ENCODE measurements at regions not wholly inside any gene's neighbourhood (a gene's known extent, or its start where the extent isn't known, plus 50 kb on each side); places are given as distances from the start of the nearest gene placed in this dataset.
"Not testable (repeated sequence)": the region's sequence is repeated elsewhere in the genome, so short reads cannot be mapped to it uniquely, and the experiment has no call there.

- DNase-seq (ENCODE audit: low spot score) = no peak
These were observed 56.0 kb upstream of the MID1 start for GRCh38 chrX:10676235-10676957.

DNA sequence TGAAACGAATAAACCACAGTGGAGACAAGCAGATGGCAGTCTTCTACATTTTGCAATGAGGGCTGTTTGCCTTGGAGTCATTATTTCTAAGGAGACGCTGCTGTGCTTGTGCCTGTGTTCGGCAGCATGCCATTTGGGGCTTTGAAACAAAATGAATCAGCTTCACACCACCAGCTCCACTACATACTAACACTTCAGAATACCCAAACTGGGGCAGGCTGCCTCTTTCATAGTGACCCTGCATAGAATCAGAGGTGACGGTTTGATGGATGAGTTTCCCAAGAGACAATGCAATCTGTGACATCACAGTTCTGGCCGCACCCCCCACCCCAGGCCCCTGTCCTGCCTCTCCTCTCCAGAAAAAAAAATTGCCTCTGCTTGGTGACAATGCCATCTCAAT is 57.1 kb upstream of the MID1 start:
- no peak for DNase-seq (ENCODE audit: low spot score)

- no peak for DNase-seq (ENCODE audit: low spot score)
These were observed 59.0 kb upstream of the MID1 start for GRCh38 chrX:10679387-10679786.

DNA sequence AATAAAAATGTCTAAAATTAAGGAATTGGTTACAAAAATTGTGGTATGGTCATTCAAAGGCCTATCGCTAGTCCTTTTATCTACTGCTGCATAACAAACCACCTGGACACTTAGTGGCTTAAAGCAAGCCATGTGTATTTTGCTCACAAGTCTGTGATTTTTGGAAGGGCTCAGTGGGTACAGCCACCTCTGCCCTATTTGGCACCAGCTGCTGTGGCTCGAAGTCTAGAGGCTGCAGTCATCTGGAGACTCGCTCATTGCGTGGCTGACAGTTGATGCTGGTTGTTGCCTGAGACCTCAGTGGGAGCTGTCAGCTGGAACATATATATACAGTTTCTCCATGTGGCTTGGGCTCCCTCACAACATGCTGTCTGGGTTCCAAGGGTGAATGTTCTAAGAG is 60.8 kb upstream of the MID1 start:
- DNase-seq (ENCODE audit: low spot score) = no peak

GRCh38 chrX:10683631-10684030 is 63.2 kb upstream of the MID1 start:
- DNase-seq (ENCODE audit: low spot score) = not testable (repeated sequence)

- no peak for DNase-seq (ENCODE audit: low spot score)
These were observed 65.7 kb upstream of the MID1 start for GRCh38 chrX:10685923-10686595.

DNA sequence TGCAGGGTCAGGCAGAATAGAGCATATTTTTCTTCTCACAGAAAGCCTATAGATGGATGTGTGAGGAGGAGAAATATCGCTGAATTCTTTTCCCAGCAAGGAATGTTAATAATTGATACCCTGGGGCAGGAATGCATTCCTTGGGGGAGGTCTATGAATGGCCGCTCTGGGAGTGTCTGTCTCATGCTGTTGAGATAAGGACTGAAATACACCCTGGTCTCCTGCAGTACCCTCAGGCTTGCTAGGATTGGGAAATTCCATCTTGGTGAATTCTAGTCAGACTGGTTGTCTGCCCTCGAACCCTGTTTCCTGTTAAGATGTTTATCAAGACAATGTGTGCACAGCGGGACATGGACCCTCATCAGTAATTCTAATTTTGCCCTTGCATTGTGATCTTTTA is 71.4 kb upstream of the MID1 start:
- DNase-seq (ENCODE audit: low spot score) = not testable (repeated sequence)

DNA sequence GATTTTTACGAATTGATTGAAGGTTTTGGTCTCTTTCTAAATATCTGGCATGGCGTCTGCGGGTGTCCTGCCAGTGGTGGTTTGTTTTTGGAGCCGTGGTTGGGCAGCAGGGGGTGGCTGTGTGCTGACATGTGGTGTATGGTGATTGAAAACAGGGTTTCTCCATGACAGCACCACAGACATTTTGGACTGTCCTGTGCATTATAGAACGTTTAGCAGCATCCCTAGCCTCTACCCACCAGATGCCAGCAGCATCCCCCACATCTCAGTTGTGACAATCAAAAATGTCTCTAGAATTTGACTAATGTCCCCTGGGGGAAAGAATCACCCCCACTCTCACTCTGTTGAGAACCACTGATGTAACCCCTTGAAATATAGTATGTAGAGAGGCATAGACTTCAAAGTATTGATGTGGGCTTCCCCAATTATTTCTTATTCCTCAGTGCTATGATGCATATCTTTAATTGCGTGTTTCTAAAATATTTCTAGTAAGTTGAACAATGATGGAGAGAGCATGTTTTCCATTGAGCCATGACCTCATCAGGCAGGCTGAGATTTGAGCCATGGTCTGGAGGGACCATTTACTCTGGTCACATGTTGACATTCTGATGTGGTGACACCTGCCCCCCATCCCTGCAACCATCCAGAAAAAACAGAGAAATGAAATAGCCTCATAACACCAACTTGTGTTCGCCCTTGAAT is 77.4 kb upstream of the MID1 start:
- no peak for DNase-seq (ENCODE audit: low spot score)

- DNase-seq (ENCODE audit: low spot score) = no peak
These were observed 77.9 kb upstream of the MID1 start for GRCh38 chrX:10698318-10698640.

- DNase-seq (ENCODE audit: low spot score) = no peak
These were observed 81.6 kb upstream of the MID1 start for GRCh38 chrX:10702031-10702430.

DNA sequence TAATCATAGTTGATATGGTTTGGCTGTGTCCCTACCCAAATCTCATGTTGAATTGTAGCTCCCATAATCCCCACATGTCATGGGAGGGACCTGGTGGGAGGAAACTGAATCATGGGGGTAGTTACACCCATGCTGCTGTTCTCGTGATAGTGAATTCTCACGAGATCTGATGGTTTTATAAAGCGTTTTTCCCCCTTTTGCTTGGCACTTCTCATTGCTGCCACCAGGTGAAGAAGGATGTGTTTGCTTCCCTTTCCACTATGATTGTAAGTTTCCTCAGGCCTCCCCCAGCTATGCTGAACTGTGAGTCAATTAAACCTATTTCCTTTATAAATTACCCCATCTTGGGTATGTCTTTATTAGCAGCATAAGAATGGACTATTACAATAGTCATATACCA is 86.0 kb upstream of the MID1 start:
- DNase-seq (ENCODE audit: low spot score) = not testable (repeated sequence)

- DNase-seq (ENCODE audit: low spot score) = no peak
These were observed 87.4 kb upstream of the MID1 start for GRCh38 chrX:10707773-10708172.

GRCh38 chrX:10709276-10709675 is 88.9 kb upstream of the MID1 start:
- no peak for DNase-seq (ENCODE audit: low spot score)

DNA sequence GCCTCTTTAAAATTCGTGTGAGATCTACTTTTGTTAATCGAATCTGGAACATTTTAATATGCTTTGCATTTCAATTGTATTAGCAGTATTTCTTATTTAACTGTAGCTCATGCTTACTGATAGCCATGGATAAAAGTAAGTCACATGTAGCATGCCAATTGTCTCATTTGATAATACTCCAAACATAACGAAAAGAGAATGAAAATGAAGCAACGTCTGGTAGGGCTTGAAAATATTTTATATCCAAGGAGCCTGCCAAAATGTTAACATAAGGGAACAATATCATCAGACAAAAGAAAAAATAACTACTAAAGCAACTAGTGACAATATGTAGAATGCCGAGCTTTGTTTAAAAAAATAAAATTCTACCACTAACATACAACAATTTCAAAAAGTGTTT is 94.1 kb upstream of the MID1 start:
- DNase-seq (ENCODE audit: low spot score) = no peak

DNA sequence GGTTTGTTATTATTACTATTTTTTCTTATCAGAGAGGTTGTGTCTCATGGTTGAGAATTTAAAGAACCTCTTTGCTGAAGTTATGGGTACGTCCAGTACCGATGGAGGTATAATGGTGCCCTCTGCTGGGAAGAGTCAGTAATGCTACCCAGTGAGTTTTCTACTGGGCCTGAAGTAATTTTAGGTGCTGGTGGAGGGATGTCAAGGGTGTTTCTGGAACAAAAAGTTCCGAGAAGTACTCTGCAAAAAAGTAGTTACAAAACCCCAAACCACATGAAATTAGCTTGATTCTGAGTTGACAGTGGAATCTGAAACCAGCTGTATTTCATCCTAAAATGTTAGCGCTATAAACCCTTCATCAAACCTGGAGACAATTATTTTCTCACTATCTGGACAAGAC is 102.5 kb upstream of the MID1 start:
- peak; percentile 55 for DNase-seq (ENCODE audit: low spot score)

DNA sequence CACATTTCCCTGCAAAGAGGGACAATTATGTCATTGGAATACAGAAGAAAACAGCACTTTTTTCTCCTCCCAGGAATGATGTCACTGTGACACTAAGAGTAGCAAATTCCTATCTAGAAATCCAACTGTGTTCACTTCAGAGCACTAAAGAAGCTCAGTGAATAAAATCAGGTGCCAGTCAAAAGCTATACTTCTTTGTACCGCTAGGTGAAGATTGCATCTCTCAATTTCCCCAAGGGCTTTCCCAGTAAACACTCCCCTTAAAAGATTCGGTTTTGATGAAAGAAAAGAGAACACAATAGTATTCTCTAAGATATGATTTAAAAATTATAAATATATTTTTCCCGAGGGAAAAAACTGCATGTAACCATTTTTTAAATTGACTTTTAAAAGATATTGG is 104.7 kb upstream of the MID1 start:
- DNase-seq (ENCODE audit: low spot score) = no peak

DNA sequence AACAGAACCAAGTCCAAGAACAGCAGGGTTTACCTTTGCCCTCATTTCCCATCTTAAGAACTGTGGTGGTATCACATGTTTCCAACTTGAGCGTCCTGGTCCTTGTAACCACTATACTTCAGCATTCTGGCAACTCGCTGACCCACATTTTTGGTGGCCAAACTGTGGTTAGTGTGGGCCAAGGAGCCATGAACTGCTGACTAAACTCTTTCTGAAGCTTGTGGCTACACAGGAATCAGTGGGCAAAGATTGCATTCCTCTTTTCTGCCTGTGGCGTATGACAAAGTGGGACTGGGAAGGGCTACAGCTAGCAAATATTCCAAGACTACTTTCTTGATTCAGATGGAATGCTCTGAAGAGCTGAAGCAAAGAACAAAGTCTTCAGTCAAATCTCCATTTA is 106.3 kb upstream of the MID1 start:
- DNase-seq (ENCODE audit: low spot score) = no peak

GRCh38 chrX:10728806-10729389 is 108.5 kb upstream of the MID1 start:
- DNase-seq (ENCODE audit: low spot score) = no peak

- DNase-seq (ENCODE audit: low spot score) = no peak
These were observed 119.0 kb upstream of the MID1 start for GRCh38 chrX:10739426-10739825.

GRCh38 chrX:10741003-10741402 is 120.6 kb upstream of the MID1 start:
- DNase-seq (ENCODE audit: low spot score) = no peak

DNA sequence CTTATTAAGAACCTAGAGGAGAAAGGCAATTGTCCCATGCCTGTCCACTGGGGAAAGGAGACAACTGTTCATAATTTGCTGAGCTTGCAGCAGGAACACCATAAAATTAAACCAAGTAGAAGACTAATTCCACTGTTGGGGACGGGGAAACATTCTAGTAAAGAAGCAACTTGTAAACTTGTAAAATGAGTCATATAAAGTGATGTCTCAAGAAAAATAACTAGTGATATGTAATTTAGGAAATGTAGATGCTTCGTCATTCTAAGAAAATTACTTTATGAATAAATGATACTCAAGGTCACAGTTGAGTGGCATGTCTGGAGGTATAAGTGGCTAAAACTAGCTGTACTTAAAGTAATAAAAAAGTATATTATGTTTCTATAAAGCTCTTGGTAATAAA is 121.2 kb upstream of the MID1 start:
- DNase-seq (ENCODE audit: low spot score) = no peak

DNA sequence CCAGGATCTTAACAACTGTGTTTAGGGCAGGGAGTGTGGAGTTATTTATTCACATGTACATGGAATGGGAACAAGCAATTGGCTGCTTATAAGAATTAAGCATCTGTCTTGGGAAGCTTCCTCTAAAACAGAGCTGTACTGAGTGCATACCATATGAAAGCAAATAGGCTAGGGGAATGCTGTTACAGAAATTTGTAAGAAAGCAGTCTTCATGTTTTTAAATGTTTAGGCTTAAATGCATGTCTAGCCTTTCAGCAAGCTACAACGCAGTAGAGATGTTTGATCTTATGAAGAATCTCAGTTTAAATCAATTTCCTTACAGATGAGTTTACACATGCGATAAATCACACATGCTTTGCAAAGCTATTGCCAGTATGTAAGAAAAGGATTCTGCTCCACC is 123.1 kb upstream of the MID1 start:
- DNase-seq (ENCODE audit: low spot score) = no peak

DNA sequence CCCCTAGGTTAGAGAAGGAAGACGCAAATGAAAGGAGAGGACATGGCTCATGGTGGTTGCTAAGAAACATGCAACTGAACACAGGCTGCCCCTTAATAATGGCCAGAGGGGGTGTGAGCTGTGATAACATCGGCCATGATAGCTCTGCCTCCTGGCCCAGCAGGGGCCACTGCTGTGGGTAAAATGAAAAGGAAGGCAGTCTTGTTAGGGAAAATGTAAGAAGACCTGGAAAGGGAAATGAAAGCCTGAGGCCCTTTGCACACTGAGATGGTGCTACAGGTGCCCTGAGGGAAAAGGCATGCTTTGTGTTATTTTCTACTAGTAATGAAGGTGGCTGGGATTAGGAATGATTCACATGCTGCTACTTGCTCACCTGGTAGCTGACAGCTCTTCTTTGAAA is 123.6 kb upstream of the MID1 start:
- DNase-seq (ENCODE audit: low spot score) = peak; percentile 11
